ENCODE measurements at regions not wholly inside any gene's neighbourhood (a gene's known extent, or its start where the extent isn't known, plus 50 kb on each side); places are given as distances from the start of the nearest gene placed in this dataset.

- TF ChIP-seq CTCF (IDR thresholded peaks at IDR 0.05) (no peak), POLR2AphosphoS5 (IDR thresholded peaks at IDR 0.05) (no peak)
These were observed 661.6 kb upstream of the CBLB start for GRCh38 chr3:106530367-106530766.

Data from upper lobe of left lung (tissue), 4 donors.